IMR-90 (cell line): ENCODE measurements at regions not wholly inside any gene's neighbourhood (a gene's known extent, or its start where the extent isn't known, plus 50 kb on each side); places are given as distances from the start of the nearest gene placed in this dataset.

Experiments
- ATAC-seq: fragments of 200-7000 bp; cut with Tn5 transposase; 2 replicates; pipeline ENCODE4 v1.9.1; 2020; ENCODE audit warnings: low read depth, mild to moderate bottlenecking, moderate library complexity
- BruUV-seq: library from RNA; stranded (reverse); fragments of 400-500 nt; replicated peaks from 2 replicates; lab custom pipeline; 2021; lab: Mats Ljungman, UMichigan
- CTCF ChIA-PET: fragments of 300-600 bp; formaldehyde crosslinking; extraction: SDS; loops from one replicate; lab custom pipeline; 2021; ENCODE audit warnings: antibody characterized with exemption; lab: Yijun Ruan, JAX
- POLR2A ChIA-PET: fragments of 300-600 bp; sonication (Branson Sonifier 250); formaldehyde crosslinking; loops from one replicate; lab custom pipeline; 2022; ENCODE audit warnings: antibody characterized with exemption; ENCODE audit not compliant: unreplicated experiment; lab: Charles Lee
- DNase-seq: peaks from one replicate; pipeline ENCODE4 v3.0.0; 2013
- H2AFZ ChIP-seq: replicated peaks from 2 replicates; pipeline ENCODE3; 2013; ENCODE audit warnings: low read length, mild to moderate bottlenecking; ENCODE audit not compliant: poor library complexity
- H2AK5ac ChIP-seq: 2 replicates; pipeline ENCODE4 v1.6.1; 2013; ENCODE audit warnings: low read depth, low read length, inconsistent platforms
- H2AK9ac ChIP-seq: replicated peaks from 2 replicates; pipeline ENCODE3; 2013; ENCODE audit warnings: mild to moderate bottlenecking, low read depth, low read length, moderate library complexity; ENCODE audit not compliant: poor library complexity
- H2BK120ac ChIP-seq: 2 replicates; pipeline ENCODE4 v1.6.1; 2013; ENCODE audit warnings: low read depth, low read length, inconsistent platforms
- H2BK15ac ChIP-seq: 3 replicates; pipeline ENCODE4 v1.6.1; 2013; ENCODE audit warnings: low read depth, low read length, inconsistent platforms
- H2BK20ac ChIP-seq: 2 replicates; pipeline ENCODE4 v1.6.1; 2013; ENCODE audit warnings: low read depth, mild to moderate bottlenecking, inconsistent platforms, low read length, moderate library complexity
- H2BK5ac ChIP-seq: 2 replicates; pipeline ENCODE4 v1.6.1; 2013; ENCODE audit warnings: mild to moderate bottlenecking, low read depth, low read length, inconsistent platforms; ENCODE audit not compliant: poor library complexity, severe bottlenecking
- H3K14ac ChIP-seq: replicated peaks from 2 replicates; pipeline ENCODE4 v1.6.1; 2013; ENCODE audit warnings: low read depth, low read length, inconsistent platforms
- H3K18ac ChIP-seq: 2 replicates; pipeline ENCODE4 v1.6.1; 2013; ENCODE audit warnings: low read depth, low read length, control low read depth
- H3K23ac ChIP-seq: 2 replicates; pipeline ENCODE4 v1.6.1; 2013; ENCODE audit warnings: low read depth, low read length, inconsistent platforms
- H3K27ac ChIP-seq: 2 replicates; pipeline ENCODE4 v1.5.1; 2013; ENCODE audit warnings: mild to moderate bottlenecking, control low read depth, low read length; ENCODE audit not compliant: insufficient read depth
- H3K27me3 ChIP-seq: 2 replicates; pipeline ENCODE4 v1.6.1; 2013; ENCODE audit warnings: low read length; ENCODE audit not compliant: control insufficient read depth, insufficient read depth
- H3K36me3 ChIP-seq: 2 replicates; pipeline ENCODE4 v1.6.1; 2013; ENCODE audit warnings: low read length, mixed read lengths; ENCODE audit not compliant: control insufficient read depth, insufficient read depth
- H3K4ac ChIP-seq: 2 replicates; pipeline ENCODE4 v1.6.1; 2013; ENCODE audit warnings: low read depth, low read length, inconsistent platforms
- H3K4me1 ChIP-seq: 2 replicates; pipeline ENCODE4 v1.6.1; 2013; ENCODE audit warnings: low read length, mixed read lengths; ENCODE audit not compliant: control insufficient read depth, insufficient read depth
- H3K4me2 ChIP-seq: 2 replicates; pipeline ENCODE4 v1.6.1; 2013; ENCODE audit warnings: low read depth, mild to moderate bottlenecking, control low read depth, low read length, moderate library complexity
- H3K4me3 ChIP-seq: 2 replicates; pipeline ENCODE4 v1.5.1; 2013; ENCODE audit warnings: low read depth, mild to moderate bottlenecking, control low read depth, low read length, moderate library complexity; ENCODE audit not compliant: insufficient read depth
- H3K56ac ChIP-seq: 2 replicates; pipeline ENCODE4 v1.6.1; 2013; ENCODE audit warnings: low read length, inconsistent platforms; ENCODE audit not compliant: insufficient read depth; ENCODE audit errors: extremely low read depth
- H3K79me1 ChIP-seq, 2 experiments: 2 replicates each; pipeline ENCODE4 v1.6.1; 2013; ENCODE audit warnings: low read length in 2 of 2, inconsistent platforms in 1 of 2, low read depth in 1 of 2
- H3K9ac ChIP-seq: 2 replicates; pipeline ENCODE4 v1.6.1; 2013; ENCODE audit warnings: low read depth, low read length, control low read depth
- H3K9me1 ChIP-seq: 2 replicates; pipeline ENCODE4 v1.6.1; 2013; ENCODE audit warnings: low read length, inconsistent platforms; ENCODE audit not compliant: insufficient read depth
- H3K9me3 ChIP-seq: 2 replicates; pipeline ENCODE4 v1.6.1; 2013; ENCODE audit warnings: low read length; ENCODE audit not compliant: control insufficient read depth, insufficient read depth
- H4K20me1 ChIP-seq: 2 replicates; pipeline ENCODE4 v1.6.1; 2013; ENCODE audit warnings: low read length, inconsistent platforms; ENCODE audit not compliant: insufficient read depth
- H4K5ac ChIP-seq: 2 replicates; pipeline ENCODE4 v1.6.1; 2013; ENCODE audit warnings: mild to moderate bottlenecking, low read depth, low read length, control low read depth
- H4K8ac ChIP-seq, 2 experiments: 2 replicates each; pipeline ENCODE4 v1.6.1; 2013; ENCODE audit warnings: low read depth in 2 of 2, low read length in 2 of 2, control low read depth in 1 of 2, inconsistent platforms in 1 of 2
- H4K91ac ChIP-seq: 2 replicates; pipeline ENCODE4 v1.6.1; 2013; ENCODE audit warnings: low read depth, low read length, inconsistent platforms; ENCODE audit not compliant: insufficient read depth
- BHLHE40 ChIP-seq: fragments of 150-350 bp; IDR thresholded peaks from 2 replicates; pipeline ENCODE4 v1.6.1; 2016; ENCODE audit warnings: mild to moderate bottlenecking, low read depth, low read length
- CEBPB ChIP-seq: IDR thresholded peaks from 2 replicates; pipeline ENCODE4 v1.6.1; 2012; ENCODE audit warnings: low read depth, low read length, improper control_type of control experiment
- CHD1 ChIP-seq: IDR thresholded peaks from 2 replicates; pipeline ENCODE4 v1.6.1; 2012; ENCODE audit warnings: low read depth, low read length, improper control_type of control experiment
- CTCF ChIP-seq: conservative IDR thresholded peaks from 2 replicates; pipeline ENCODE4 v1.5.1; 2012; ENCODE audit warnings: mild to moderate bottlenecking, low read depth, low read length, improper control_type of control experiment
- ELK1 ChIP-seq: fragments of 150-350 bp; IDR thresholded peaks from 2 replicates; pipeline ENCODE4 v1.6.1; 2016; ENCODE audit warnings: low read depth, mild to moderate bottlenecking, low read length, moderate library complexity, borderline replicate concordance
- FOS ChIP-seq: fragments of 150-350 bp; IDR thresholded peaks from 2 replicates; pipeline ENCODE4 v1.6.1; 2016; ENCODE audit warnings: low read depth, low read length
- MAFK ChIP-seq: IDR thresholded peaks from 2 replicates; pipeline ENCODE4 v1.6.1; 2012; ENCODE audit warnings: low read depth, low read length, improper control_type of control experiment
- MAZ ChIP-seq: IDR thresholded peaks from 2 replicates; pipeline ENCODE4 v1.6.1; 2012; ENCODE audit warnings: low read depth, mild to moderate bottlenecking, low read length, improper control_type of control experiment, moderate library complexity, borderline replicate concordance
- NFE2L2 ChIP-seq: fragments of 150-350 bp; IDR thresholded peaks from 2 replicates; pipeline ENCODE4 v1.6.1; 2016; ENCODE audit warnings: low read depth, mild to moderate bottlenecking, low read length
- POLR2A ChIP-seq: IDR thresholded peaks from 2 replicates; pipeline ENCODE4 v1.6.1; 2012; ENCODE audit warnings: mild to moderate bottlenecking, low read depth, low read length
- RAD21 ChIP-seq: IDR thresholded peaks from 2 replicates; pipeline ENCODE4 v1.6.1; 2012; ENCODE audit warnings: low read length, improper control_type of control experiment
- RCOR1 ChIP-seq: IDR thresholded peaks from 2 replicates; pipeline ENCODE4 v1.6.1; 2012; ENCODE audit warnings: mild to moderate bottlenecking, low read length, improper control_type of control experiment; ENCODE audit not compliant: insufficient replicate concordance
- RFX5 ChIP-seq: IDR thresholded peaks from 2 replicates; pipeline ENCODE4 v1.8.0; 2012; ENCODE audit warnings: low read depth, mild to moderate bottlenecking, low read length, moderate library complexity
- SMC3 ChIP-seq: fragments of 150-350 bp; IDR thresholded peaks from 2 replicates; pipeline ENCODE4 v1.6.1; 2016; ENCODE audit warnings: low read depth, mild to moderate bottlenecking, antibody characterized with exemption, low read length, moderate library complexity
- USF2 ChIP-seq: fragments of 150-350 bp; IDR thresholded peaks from 2 replicates; pipeline ENCODE4 v1.6.1; 2017; ENCODE audit warnings: mild to moderate bottlenecking, antibody characterized with exemption, low read length, low read depth
- WGBS, 2 experiments: methylation state at CpG; one replicate each; pipeline versions ENCODE4 v1.1.5 to v1.1.7; 2013; ENCODE audit warnings: missing lambda C conversion rate in 2 of 2; ENCODE audit not compliant: insufficient read length in 1 of 2; ENCODE audit errors: extremely low coverage in 2 of 2; 5-methylcytosine and 5-hydroxymethylcytosine counted together
- dilution Hi-C: fragments of 300-500 bp; cut with HindIII; formaldehyde crosslinking; loops from one replicate; pipeline ENCODE4 v1.14.3; 2018; ENCODE audit warnings: low sequenced_read_pairs; ENCODE audit not compliant: unreplicated experiment
- in situ Hi-C: fragments of 300-500 bp; cut with MboI; formaldehyde crosslinking; loops from 3 replicates; pipeline ENCODE4 v1.14.3; 2019; ENCODE audit warnings: low sequenced_read_pairs, inconsistent platforms, mixed read lengths
- intact Hi-C: fragments of 100-400 bp; cut with micrococcal nuclease; formaldehyde crosslinking; loops from 2 replicates; pipeline ENCODE4 v1.10.0; 2022

GRCh38 chr16:26491962-26492361 is 574.8 kb upstream of the C16orf82 start:
- Histone ChIP-seq H2BK5ac (no peak overlapping the region), H3K4me1 (no peaks in the 10 kb centered on the region), H2BK120ac (no peak overlapping the region), H4K91ac (no peak overlapping the region), H3K9ac (no peak overlapping the region), H3K23ac (no peak overlapping the region), H3K36me3 (no peaks in the 10 kb centered on the region), H2AK5ac (no peak overlapping the region), H3K14ac (no peak overlapping the region), H3K79me1 (no peaks in the 10 kb centered on the region), H3K18ac (no peak overlapping the region), H2AFZ (no peak overlapping the region), H2AK9ac (no peak overlapping the region), H3K4ac (no peak overlapping the region), H2BK15ac (no peak overlapping the region), H4K20me1 (no peaks in the 10 kb centered on the region), H3K4me2 (no peak overlapping the region), H4K5ac (no peak overlapping the region), H3K4me3 (no peak overlapping the region), H3K27me3 (no peaks in the 10 kb centered on the region), H3K9me3 (peaks cover 4% of the 10 kb centered on the region; the same call in 1 of the 2 replicates), H2BK20ac (no peak overlapping the region), H3K56ac (no peak overlapping the region), H3K27ac (no peak overlapping the region), H3K9me1 (no peaks in the 10 kb centered on the region), H4K8ac (no peak overlapping the region)
- intact Hi-C loops: no loop called here
- BruUV-seq: no TSS peak
- TF ChIP-seq FOS: no peak
- TF ChIP-seq CTCF: no peak
- TF ChIP-seq ELK1: no peak
- TF ChIP-seq CHD1: no peak
- no peak for TF ChIP-seq MAZ
- no peak for TF ChIP-seq MAFK
- TF ChIP-seq RAD21: no peak
- TF ChIP-seq POLR2A: no peak
- no peak for TF ChIP-seq SMC3
- TF ChIP-seq RCOR1: no peak
- TF ChIP-seq NFE2L2: no peak
- TF ChIP-seq USF2: no peak
- TF ChIP-seq BHLHE40: no peak
- TF ChIP-seq CEBPB: no peak
- no peak for TF ChIP-seq RFX5
- ATAC-seq (no peak), DNase-seq (no peak)
- dilution Hi-C loops: no loop called here
- 80% methylated on average over 1 of the region's 6 CpGs; no CpG with 5 or more reads in 1 of the 2 experiments for WGBS, 2 experiments
- in situ Hi-C loops: no loop called here
- CTCF ChIA-PET: interaction anchor here (0.6 kb wide), 1 partner anchor 11 kb away, joined by 3 read pairs; no protein-coding TSS in a partner anchor
- POLR2A ChIA-PET: no interaction called here
